NCI-H1694 treated with DMSO at 0.1 percent for 48 hours (cell line): ENCODE measurements at regions not wholly inside any gene's neighbourhood (a gene's known extent, or its start where the extent isn't known, plus 50 kb on each side); places are given as distances from the start of the nearest gene placed in this dataset.
A peak's percentile ranks its signal among the peaks of the same experiment; 100 is the strongest.

Experiments used
- DNase-seq: peaks from one replicate; lab custom pipeline; 2025; lab: John Stamatoyannopoulos, UW

- DNase-seq = no peak
Observed at GRCh38 chr12:91852634-91853033, 293.0 kb downstream of the BTG1 start.

- no peak for DNase-seq
Observed at GRCh38 chr12:91851741-91852477, 293.7 kb downstream of the BTG1 start.

- DNase-seq = no peak
Observed at GRCh38 chr12:91846466-91847055, 299.1 kb downstream of the BTG1 start.

GRCh38 chr12:91845365-91845764 is 300.3 kb downstream of the BTG1 start:
- no peak for DNase-seq

- DNase-seq = no peak
Observed at GRCh38 chr12:91841822-91842221, 303.8 kb downstream of the BTG1 start.

GRCh38 chr12:91836696-91837095 is 308.9 kb downstream of the BTG1 start:
- no peak for DNase-seq

- DNase-seq = no peak
Observed at GRCh38 chr12:91836264-91836663, 309.4 kb downstream of the BTG1 start.

- no peak for DNase-seq
Observed at GRCh38 chr12:91835693-91836092, 310.0 kb downstream of the BTG1 start.

- DNase-seq = no peak
Observed at GRCh38 chr12:91833780-91834359, 311.8 kb downstream of the BTG1 start.

GRCh38 chr12:91825999-91826398 is 319.6 kb downstream of the BTG1 start:
- no peak for DNase-seq

GRCh38 chr12:91824991-91825390 is 320.7 kb downstream of the BTG1 start:
- no peak for DNase-seq

GRCh38 chr12:91819132-91819447 is 326.6 kb downstream of the BTG1 start:
- DNase-seq = no peak

- no peak for DNase-seq
Observed at GRCh38 chr12:91818227-91819131, 327.2 kb downstream of the BTG1 start.

GRCh38 chr12:91817517-91817916 is 328.1 kb downstream of the BTG1 start:
- DNase-seq = no peak

GRCh38 chr12:91813701-91814100 is 331.9 kb downstream of the BTG1 start:
- no peak for DNase-seq

- DNase-seq = peak; percentile 31
Observed at GRCh38 chr12:91811481-91812287, 334.0 kb downstream of the BTG1 start.

- no peak for DNase-seq
Observed at GRCh38 chr12:91810531-91811451, 334.9 kb downstream of the BTG1 start.

- no peak for DNase-seq
Observed at GRCh38 chr12:91810077-91810476, 335.6 kb downstream of the BTG1 start.

- no peak for DNase-seq
Observed at GRCh38 chr12:91805031-91805430, 340.6 kb downstream of the BTG1 start.

- DNase-seq = no peak
Observed at GRCh38 chr12:91804533-91804932, 341.1 kb downstream of the BTG1 start.

- DNase-seq = no peak
Observed at GRCh38 chr12:91801048-91801447, 344.6 kb downstream of the BTG1 start.
